Activated B cell treated with CpG ODN at 0.5 μM for 24 hours (primary cell): ENCODE measurements at regions not wholly inside any gene's neighbourhood (a gene's known extent, or its start where the extent isn't known, plus 50 kb on each side); places are given as distances from the start of the nearest gene placed in this dataset.
"Not testable (repeated sequence)": the region's sequence is repeated elsewhere in the genome, so short reads cannot be mapped to it uniquely, and the experiment has no call there.

ENCODE experiments used
- ATAC-seq: fragments of 200-7000 bp; cut with Tn5 transposase; one replicate; pipeline ENCODE4 v1.10.0; 2021; ENCODE audit warnings: low read depth, mild to moderate bottlenecking, moderate library complexity
- CTCF ChIA-PET: fragments of 350-600 bp; sonication (Branson Sonifier 250); formaldehyde crosslinking; loops from one replicate; lab custom pipeline; 2021; ENCODE audit warnings: antibody characterized with exemption; lab: Charles Lee
- POLR2A ChIA-PET: fragments of 350-600 bp; sonication (Branson Sonifier 250); formaldehyde crosslinking; loops from one replicate; lab custom pipeline; 2021; ENCODE audit warnings: antibody characterized with exemption; lab: Charles Lee
- DNase-seq: peaks from one replicate; pipeline ENCODE4 v3.0.0; 2022
- H3K27ac Mint-ChIP-seq: one replicate; pipeline ENCODE4 v1.8.0; 2020; ENCODE audit warnings: mixed read lengths
- H3K27me3 Mint-ChIP-seq: one replicate; pipeline ENCODE4 v1.8.0; 2021; ENCODE audit warnings: mixed read lengths
- H3K36me3 Mint-ChIP-seq: one replicate; pipeline ENCODE4 v1.8.0; 2021; ENCODE audit warnings: low read depth, mixed read lengths
- H3K4me1 Mint-ChIP-seq: one replicate; pipeline ENCODE4 v1.8.0; 2021; ENCODE audit warnings: mixed read lengths
- H3K4me3 Mint-ChIP-seq: one replicate; pipeline ENCODE4 v1.8.0; 2020; ENCODE audit warnings: mild to moderate bottlenecking, mixed read lengths
- H3K9me3 Mint-ChIP-seq: one replicate; pipeline ENCODE4 v1.8.0; 2020; ENCODE audit warnings: mixed read lengths
- intact Hi-C: fragments of 100-400 bp; cut with micrococcal nuclease; formaldehyde crosslinking; loops from one replicate; pipeline ENCODE4 v1.15.1; 2024
- TF ChIP-seq, protein P1 (sequence below): fragments of 200-600 bp; IDR thresholded peaks from one replicate; pipeline ENCODE4 v1.8.0; 2022; ENCODE audit warnings: antibody characterized with exemption, mild to moderate bottlenecking

DNA sequence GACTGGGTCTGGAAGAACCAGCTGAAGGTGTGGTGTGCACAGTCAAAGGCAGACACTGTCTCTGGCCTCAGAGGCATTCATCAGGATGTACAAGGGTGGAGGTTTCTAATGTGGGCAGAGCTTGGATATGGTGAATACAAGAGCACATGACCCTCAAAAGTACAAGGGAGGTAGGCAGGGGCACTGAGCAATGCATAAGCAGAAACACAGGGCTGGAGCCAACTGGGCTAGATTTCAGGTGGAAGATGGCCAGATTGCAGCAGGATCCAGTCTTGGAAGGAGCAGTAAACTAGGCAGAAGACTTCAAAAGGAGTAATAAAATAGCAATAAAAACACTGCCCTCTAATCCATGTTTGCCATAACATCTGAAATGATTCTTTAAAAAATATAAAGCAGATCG lies 417.1 kb downstream of the OLFM4 start:
- no peak overlapping the region for H3K4me3 Mint-ChIP-seq
- no peaks in the 10 kb centered on the region for H3K36me3 Mint-ChIP-seq
- H3K4me1 Mint-ChIP-seq = no peaks in the 10 kb centered on the region
- ChIA-PET POLR2A (no interaction called here), CTCF (no interaction called here)
- H3K9me3 Mint-ChIP-seq = peaks cover 18% of the 10 kb centered on the region
- no peaks in the 10 kb centered on the region for H3K27me3 Mint-ChIP-seq
- TF ChIP-seq, protein P1, sequence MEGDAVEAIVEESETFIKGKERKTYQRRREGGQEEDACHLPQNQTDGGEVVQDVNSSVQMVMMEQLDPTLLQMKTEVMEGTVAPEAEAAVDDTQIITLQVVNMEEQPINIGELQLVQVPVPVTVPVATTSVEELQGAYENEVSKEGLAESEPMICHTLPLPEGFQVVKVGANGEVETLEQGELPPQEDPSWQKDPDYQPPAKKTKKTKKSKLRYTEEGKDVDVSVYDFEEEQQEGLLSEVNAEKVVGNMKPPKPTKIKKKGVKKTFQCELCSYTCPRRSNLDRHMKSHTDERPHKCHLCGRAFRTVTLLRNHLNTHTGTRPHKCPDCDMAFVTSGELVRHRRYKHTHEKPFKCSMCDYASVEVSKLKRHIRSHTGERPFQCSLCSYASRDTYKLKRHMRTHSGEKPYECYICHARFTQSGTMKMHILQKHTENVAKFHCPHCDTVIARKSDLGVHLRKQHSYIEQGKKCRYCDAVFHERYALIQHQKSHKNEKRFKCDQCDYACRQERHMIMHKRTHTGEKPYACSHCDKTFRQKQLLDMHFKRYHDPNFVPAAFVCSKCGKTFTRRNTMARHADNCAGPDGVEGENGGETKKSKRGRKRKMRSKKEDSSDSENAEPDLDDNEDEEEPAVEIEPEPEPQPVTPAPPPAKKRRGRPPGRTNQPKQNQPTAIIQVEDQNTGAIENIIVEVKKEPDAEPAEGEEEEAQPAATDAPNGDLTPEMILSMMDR = no peak
- no peak for ATAC-seq
- H3K27ac Mint-ChIP-seq = no peak overlapping the region
- intact Hi-C loops = no loop called here
- DNase-seq = no peak

DNA sequence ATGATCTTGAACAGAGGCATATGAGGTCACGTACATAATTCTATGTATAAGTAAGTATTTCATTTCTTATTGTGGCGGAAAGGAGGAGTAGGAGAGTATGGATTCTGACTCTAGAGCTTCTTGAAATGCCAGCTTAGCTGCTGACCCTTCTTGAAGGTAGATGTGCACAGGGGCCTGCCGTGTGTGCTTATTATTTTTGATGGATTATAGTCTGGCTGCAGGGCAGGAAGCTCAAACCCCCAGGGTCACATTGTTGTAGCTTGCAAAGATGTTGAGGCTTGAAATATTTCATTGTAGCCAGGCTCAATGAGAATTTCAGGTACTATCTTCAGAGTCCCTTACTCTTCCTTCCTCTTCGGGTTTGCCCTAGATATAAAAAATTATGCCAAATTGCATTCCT lies 418.8 kb downstream of the OLFM4 start:
- Mint-ChIP-seq H3K27me3 (no peaks in the 10 kb centered on the region), H3K9me3 (peaks cover 16% of the 10 kb centered on the region), H3K36me3 (no peaks in the 10 kb centered on the region), H3K4me3 (no peak overlapping the region), H3K4me1 (no peaks in the 10 kb centered on the region), H3K27ac (no peak overlapping the region)
- ChIA-PET POLR2A (no interaction called here), CTCF (no interaction called here)
- DNase-seq (no peak), ATAC-seq (no peak)
- intact Hi-C loops = no loop called here
- TF ChIP-seq, protein P1 = no peak

DNA sequence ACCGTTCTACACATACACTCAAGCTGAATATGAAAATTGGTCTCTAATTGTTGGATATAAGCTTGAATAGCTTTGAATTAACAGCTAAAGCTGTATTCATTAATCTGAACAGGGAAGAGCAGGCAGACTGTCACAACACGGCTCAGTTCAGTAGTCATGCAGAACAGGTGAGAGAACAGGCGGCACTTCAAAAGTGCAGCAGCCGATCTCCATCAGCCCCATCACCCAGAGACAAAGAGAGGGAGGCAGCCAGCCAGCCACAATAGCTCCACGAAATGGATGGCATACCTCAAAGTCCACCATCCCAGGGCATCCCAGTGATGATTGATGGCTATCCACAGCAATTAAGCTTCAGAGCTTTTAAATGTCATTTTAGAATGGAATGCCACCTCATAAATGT lies 419.2 kb downstream of the OLFM4 start:
- no peak overlapping the region for H3K4me3 Mint-ChIP-seq
- ATAC-seq (no peak), DNase-seq (no peak)
- intact Hi-C loops = no loop called here
- peaks cover 14% of the 10 kb centered on the region for H3K9me3 Mint-ChIP-seq
- ChIA-PET POLR2A (no interaction called here), CTCF (no interaction called here)
- H3K36me3 Mint-ChIP-seq = no peaks in the 10 kb centered on the region
- no peak overlapping the region for H3K27ac Mint-ChIP-seq
- no peaks in the 10 kb centered on the region for H3K4me1 Mint-ChIP-seq
- no peaks in the 10 kb centered on the region for H3K27me3 Mint-ChIP-seq
- TF ChIP-seq, protein P1 = no peak

DNA sequence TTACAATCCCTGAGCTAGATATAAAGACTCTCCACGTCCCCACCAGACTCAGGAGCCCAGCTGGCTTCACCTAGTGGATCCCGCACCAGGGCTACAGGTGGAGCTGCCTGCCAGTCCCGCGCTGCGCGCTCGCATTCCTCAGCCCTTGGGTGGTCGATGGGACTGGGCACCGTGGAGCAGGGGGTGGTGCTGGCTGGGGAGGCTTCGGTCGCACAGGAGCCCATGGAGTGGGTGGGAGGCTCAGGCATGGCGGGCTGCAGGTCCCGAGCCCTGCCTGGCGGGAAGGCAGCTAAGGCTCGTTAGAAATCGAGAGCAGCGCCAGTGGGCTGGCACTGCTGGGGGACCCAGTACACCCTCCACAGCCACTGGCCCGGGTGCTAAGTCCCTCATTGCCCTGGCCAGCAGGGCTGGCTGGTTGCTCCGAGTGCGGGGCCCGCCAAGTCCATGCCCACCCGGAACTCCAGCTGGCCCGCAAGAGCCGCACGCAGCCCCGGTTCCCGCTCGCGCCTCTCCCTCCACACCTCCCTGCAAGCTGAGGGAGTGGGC lies 423.7 kb downstream of the OLFM4 start:
- H3K27me3 Mint-ChIP-seq, intact Hi-C loops, DNase-seq, H3K4me3 Mint-ChIP-seq, ATAC-seq, H3K27ac Mint-ChIP-seq, POLR2A ChIA-PET, CTCF ChIA-PET, H3K36me3 Mint-ChIP-seq, H3K4me1 Mint-ChIP-seq: not testable (repeated sequence)
- peaks cover 14% of the 10 kb centered on the region for H3K9me3 Mint-ChIP-seq

DNA sequence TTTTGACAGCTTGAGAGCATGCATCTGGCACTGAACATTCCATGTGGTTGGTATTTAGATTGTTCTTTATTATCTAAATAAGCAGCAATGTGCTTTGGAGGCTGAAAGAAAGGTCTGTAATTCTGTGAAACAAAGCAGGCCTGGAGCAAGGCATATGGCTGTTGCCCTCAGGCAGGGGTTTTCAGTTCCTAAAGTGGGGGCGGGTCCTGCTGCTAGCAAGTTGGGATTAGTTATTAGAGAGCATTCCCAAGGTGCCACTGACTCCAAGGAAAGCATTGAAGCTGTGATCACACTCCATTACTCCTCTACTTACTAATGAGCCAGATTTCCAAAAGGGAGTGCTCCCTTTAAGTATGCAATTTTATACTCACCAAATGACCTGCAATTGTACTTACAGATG lies 432.2 kb downstream of the OLFM4 start:
- intact Hi-C loops = no loop called here
- CTCF ChIA-PET = no interaction called here
- Mint-ChIP-seq H3K4me3 (no peak overlapping the region), H3K27ac (no peak overlapping the region), H3K36me3 (no peaks in the 10 kb centered on the region), H3K27me3 (no peaks in the 10 kb centered on the region), H3K9me3 (peaks cover 10% of the 10 kb centered on the region), H3K4me1 (no peaks in the 10 kb centered on the region)
- POLR2A ChIA-PET = no interaction called here
- TF ChIP-seq, protein P1 = no peak
- ATAC-seq (no peak), DNase-seq (no peak)

DNA sequence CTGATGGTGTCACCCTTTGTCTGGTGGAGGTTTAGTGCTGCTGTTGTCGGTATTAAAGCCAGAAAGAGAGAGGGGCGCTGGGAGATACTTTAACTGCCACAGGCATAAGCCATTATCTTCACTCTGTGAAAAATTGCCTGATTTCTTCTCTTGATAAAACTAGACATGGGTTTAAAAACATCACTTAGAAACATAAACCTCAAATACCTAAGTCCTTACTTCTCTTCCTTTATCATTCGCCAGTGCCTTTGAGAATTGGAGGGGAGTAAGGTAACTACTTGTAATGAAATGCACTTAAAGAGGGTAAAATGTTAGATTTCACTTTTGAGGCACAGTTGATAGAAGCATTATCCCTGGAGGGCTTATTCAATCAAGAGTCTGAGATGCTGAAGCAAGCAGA lies 434.5 kb downstream of the OLFM4 start:
- H3K4me1 Mint-ChIP-seq = no peaks in the 10 kb centered on the region
- DNase-seq (no peak), ATAC-seq (no peak)
- ChIA-PET POLR2A (no interaction called here), CTCF (no interaction called here)
- intact Hi-C loops = no loop called here
- no peaks in the 10 kb centered on the region for H3K27me3 Mint-ChIP-seq
- H3K27ac Mint-ChIP-seq = no peak overlapping the region
- H3K9me3 Mint-ChIP-seq = peaks cover 7% of the 10 kb centered on the region
- no peak overlapping the region for H3K4me3 Mint-ChIP-seq
- H3K36me3 Mint-ChIP-seq = no peaks in the 10 kb centered on the region
- TF ChIP-seq, protein P1 = no peak
